ENCODE measurements at regions not wholly inside any gene's neighbourhood (a gene's known extent, or its start where the extent isn't known, plus 50 kb on each side); places are given as distances from the start of the nearest gene placed in this dataset.

DNA sequence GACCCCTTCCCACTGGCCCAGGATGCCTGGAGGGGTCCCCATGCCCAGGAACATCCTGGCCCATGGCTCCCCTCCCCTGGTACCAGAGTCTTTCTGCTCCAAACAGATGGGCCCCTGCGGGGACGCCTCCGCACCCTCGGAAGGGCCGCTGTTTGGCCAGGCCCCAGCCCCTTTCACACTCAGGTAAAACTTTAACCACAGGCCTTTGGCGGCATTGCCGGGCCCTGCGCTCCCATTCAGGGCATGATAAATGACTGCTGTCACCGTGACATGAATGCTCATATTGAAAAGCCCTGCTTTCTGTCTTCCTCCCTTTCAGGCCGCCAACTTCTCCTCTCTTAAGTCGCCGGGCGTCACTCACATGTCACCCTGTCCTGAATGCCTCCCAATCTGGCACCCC is 141.5 kb upstream of the TOP1 start (continued):
- TF ChIP-seq, protein P1, sequence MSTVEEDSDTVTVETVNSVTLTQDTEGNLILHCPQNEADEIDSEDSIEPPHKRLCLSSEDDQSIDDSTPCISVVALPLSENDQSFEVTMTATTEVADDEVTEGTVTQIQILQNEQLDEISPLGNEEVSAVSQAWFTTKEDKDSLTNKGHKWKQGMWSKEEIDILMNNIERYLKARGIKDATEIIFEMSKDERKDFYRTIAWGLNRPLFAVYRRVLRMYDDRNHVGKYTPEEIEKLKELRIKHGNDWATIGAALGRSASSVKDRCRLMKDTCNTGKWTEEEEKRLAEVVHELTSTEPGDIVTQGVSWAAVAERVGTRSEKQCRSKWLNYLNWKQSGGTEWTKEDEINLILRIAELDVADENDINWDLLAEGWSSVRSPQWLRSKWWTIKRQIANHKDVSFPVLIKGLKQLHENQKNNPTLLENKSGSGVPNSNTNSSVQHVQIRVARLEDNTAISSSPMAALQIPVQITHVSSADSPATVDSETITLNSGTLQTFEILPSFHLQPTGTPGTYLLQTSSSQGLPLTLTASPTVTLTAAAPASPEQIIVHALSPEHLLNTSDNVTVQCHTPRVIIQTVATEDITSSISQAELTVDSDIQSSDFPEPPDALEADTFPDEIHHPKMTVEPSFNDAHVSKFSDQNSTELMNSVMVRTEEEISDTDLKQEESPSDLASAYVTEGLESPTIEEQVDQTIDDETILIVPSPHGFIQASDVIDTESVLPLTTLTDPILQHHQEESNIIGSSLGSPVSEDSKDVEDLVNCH (CRISPR knock-in tag; IDR thresholded peaks at IDR 0.05), result no peak
- TF ChIP-seq, protein P2, sequence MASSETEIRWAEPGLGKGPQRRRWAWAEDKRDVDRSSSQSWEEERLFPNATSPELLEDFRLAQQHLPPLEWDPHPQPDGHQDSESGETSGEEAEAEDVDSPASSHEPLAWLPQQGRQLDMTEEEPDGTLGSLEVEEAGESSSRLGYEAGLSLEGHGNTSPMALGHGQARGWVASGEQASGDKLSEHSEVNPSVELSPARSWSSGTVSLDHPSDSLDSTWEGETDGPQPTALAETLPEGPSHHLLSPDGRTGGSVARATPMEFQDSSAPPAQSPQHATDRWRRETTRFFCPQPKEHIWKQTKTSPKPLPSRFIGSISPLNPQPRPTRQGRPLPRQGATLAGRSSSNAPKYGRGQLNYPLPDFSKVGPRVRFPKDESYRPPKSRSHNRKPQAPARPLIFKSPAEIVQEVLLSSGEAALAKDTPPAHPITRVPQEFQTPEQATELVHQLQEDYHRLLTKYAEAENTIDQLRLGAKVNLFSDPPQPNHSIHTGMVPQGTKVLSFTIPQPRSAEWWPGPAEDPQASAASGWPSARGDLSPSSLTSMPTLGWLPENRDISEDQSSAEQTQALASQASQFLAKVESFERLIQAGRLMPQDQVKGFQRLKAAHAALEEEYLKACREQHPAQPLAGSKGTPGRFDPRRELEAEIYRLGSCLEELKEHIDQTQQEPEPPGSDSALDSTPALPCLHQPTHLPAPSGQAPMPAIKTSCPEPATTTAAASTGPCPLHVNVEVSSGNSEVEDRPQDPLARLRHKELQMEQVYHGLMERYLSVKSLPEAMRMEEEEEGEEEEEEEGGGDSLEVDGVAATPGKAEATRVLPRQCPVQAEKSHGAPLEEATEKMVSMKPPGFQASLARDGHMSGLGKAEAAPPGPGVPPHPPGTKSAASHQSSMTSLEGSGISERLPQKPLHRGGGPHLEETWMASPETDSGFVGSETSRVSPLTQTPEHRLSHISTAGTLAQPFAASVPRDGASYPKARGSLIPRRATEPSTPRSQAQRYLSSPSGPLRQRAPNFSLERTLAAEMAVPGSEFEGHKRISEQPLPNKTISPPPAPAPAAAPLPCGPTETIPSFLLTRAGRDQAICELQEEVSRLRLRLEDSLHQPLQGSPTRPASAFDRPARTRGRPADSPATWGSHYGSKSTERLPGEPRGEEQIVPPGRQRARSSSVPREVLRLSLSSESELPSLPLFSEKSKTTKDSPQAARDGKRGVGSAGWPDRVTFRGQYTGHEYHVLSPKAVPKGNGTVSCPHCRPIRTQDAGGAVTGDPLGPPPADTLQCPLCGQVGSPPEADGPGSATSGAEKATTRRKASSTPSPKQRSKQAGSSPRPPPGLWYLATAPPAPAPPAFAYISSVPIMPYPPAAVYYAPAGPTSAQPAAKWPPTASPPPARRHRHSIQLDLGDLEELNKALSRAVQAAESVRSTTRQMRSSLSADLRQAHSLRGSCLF (CRISPR knock-in tag; IDR thresholded peaks at IDR 0.05; ENCODE audit: borderline replicate concordance), result no peak
- TF ChIP-seq ZC3H4 (CRISPR knock-in tag; IDR thresholded peaks at IDR 0.05; ENCODE audit: borderline replicate concordance) (no peak), POGZ (CRISPR knock-in tag; IDR thresholded peaks at IDR 0.05) (no peak), GZF1 (CRISPR knock-in tag; IDR thresholded peaks at IDR 0.05) (no peak), PTBP1 (IDR thresholded peaks at IDR 0.05; ENCODE audit: low read depth, low read length, poor library complexity, severe bottlenecking) (no peak), ZSCAN25 (CRISPR knock-in tag; IDR thresholded peaks at IDR 0.05) (no peak), ZNF598 (CRISPR knock-in tag; IDR thresholded peaks at IDR 0.05; ENCODE audit: borderline replicate concordance) (no peak)
- TF ChIP-seq, protein P3, sequence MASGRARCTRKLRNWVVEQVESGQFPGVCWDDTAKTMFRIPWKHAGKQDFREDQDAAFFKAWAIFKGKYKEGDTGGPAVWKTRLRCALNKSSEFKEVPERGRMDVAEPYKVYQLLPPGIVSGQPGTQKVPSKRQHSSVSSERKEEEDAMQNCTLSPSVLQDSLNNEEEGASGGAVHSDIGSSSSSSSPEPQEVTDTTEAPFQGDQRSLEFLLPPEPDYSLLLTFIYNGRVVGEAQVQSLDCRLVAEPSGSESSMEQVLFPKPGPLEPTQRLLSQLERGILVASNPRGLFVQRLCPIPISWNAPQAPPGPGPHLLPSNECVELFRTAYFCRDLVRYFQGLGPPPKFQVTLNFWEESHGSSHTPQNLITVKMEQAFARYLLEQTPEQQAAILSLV (CRISPR knock-in tag; IDR thresholded peaks at IDR 0.05; ENCODE audit: borderline replicate concordance), result peak; percentile 62; the same call in 1 of the 2 replicates
- TF ChIP-seq, protein P4, sequence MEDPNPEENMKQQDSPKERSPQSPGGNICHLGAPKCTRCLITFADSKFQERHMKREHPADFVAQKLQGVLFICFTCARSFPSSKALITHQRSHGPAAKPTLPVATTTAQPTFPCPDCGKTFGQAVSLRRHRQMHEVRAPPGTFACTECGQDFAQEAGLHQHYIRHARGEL (CRISPR knock-in tag; IDR thresholded peaks at IDR 0.05), result no peak
- TF ChIP-seq, protein P5, sequence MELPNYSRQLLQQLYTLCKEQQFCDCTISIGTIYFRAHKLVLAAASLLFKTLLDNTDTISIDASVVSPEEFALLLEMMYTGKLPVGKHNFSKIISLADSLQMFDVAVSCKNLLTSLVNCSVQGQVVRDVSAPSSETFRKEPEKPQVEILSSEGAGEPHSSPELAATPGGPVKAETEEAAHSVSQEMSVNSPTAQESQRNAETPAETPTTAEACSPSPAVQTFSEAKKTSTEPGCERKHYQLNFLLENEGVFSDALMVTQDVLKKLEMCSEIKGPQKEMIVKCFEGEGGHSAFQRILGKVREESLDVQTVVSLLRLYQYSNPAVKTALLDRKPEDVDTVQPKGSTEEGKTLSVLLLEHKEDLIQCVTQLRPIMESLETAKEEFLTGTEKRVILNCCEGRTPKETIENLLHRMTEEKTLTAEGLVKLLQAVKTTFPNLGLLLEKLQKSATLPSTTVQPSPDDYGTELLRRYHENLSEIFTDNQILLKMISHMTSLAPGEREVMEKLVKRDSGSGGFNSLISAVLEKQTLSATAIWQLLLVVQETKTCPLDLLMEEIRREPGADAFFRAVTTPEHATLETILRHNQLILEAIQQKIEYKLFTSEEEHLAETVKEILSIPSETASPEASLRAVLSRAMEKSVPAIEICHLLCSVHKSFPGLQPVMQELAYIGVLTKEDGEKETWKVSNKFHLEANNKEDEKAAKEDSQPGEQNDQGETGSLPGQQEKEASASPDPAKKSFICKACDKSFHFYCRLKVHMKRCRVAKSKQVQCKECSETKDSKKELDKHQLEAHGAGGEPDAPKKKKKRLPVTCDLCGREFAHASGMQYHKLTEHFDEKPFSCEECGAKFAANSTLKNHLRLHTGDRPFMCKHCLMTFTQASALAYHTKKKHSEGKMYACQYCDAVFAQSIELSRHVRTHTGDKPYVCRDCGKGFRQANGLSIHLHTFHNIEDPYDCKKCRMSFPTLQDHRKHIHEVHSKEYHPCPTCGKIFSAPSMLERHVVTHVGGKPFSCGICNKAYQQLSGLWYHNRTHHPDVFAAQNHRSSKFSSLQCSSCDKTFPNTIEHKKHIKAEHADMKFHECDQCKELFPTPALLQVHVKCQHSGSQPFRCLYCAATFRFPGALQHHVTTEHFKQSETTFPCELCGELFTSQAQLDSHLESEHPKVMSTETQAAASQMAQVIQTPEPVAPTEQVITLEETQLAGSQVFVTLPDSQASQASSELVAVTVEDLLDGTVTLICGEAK (IDR thresholded peaks at IDR 0.05), result no peak
- TF ChIP-seq, protein P5 (CRISPR knock-in tag; IDR thresholded peaks at IDR 0.05), result no peak
